MM.1S (cell line): ENCODE measurements at regions not wholly inside any gene's neighbourhood (a gene's known extent, or its start where the extent isn't known, plus 50 kb on each side); places are given as distances from the start of the nearest gene placed in this dataset.

Experiments
- DNase-seq: peaks from one replicate; pipeline ENCODE4 v3.0.0-alpha.2; 2015
- H2AFZ ChIP-seq: fragments of 300-600 bp; sonication (generic); 2 replicates; pipeline ENCODE4 v1.6.0; 2016; ENCODE audit warnings: antibody characterized with exemption, low read length
- H3F3A ChIP-seq: fragments of 300-600 bp; sonication (generic); 2 replicates; pipeline ENCODE4 v1.6.1; 2016; ENCODE audit warnings: mild to moderate bottlenecking, antibody characterized with exemption, low read length, moderate library complexity, mixed read lengths; ENCODE audit not compliant: insufficient read depth
- H3K27ac ChIP-seq: fragments of 300-600 bp; sonication (generic); 2 replicates; pipeline ENCODE4 v1.5.1; 2016; ENCODE audit warnings: mild to moderate bottlenecking, low read length
- H3K27me3 ChIP-seq: fragments of 300-600 bp; sonication (generic); replicated peaks from 2 replicates; pipeline ENCODE4 v1.6.0; 2016; ENCODE audit warnings: low read length; ENCODE audit not compliant: insufficient read depth
- H3K36me3 ChIP-seq: fragments of 300-600 bp; sonication (generic); replicated peaks from 2 replicates; pipeline ENCODE4 v1.6.1; 2016; ENCODE audit warnings: mild to moderate bottlenecking, low read length, mixed read lengths; ENCODE audit not compliant: insufficient read depth
- H3K4me1 ChIP-seq: fragments of 300-600 bp; sonication (generic); 2 replicates; pipeline ENCODE4 v1.6.1; 2016; ENCODE audit warnings: low read length, mixed read lengths
- H3K4me2 ChIP-seq: fragments of 300-600 bp; sonication (generic); 2 replicates; pipeline ENCODE4 v1.6.0; 2016; ENCODE audit warnings: low read depth, low read length
- H3K4me3 ChIP-seq: fragments of 300-600 bp; sonication (generic); 2 replicates; pipeline ENCODE4 v1.5.1; 2016; ENCODE audit warnings: low read length, mixed read lengths
- H3K79me2 ChIP-seq: fragments of 300-600 bp; sonication (generic); 2 replicates; pipeline ENCODE4 v1.6.1; 2016; ENCODE audit warnings: mixed run types, low read length, mixed read lengths
- H3K9ac ChIP-seq: fragments of 300-600 bp; sonication (generic); 2 replicates; pipeline ENCODE4 v1.6.1; 2016; ENCODE audit warnings: low read length, mixed read lengths
- H3K9me2 ChIP-seq: fragments of 300-600 bp; sonication (generic); replicated peaks from 2 replicates; pipeline ENCODE4 v1.6.1; 2016; ENCODE audit warnings: mild to moderate bottlenecking, low read length, mixed read lengths; ENCODE audit not compliant: insufficient read depth
- H3K9me3 ChIP-seq: fragments of 300-600 bp; sonication (generic); replicated peaks from 2 replicates; pipeline ENCODE4 v1.6.1; 2016; ENCODE audit warnings: mild to moderate bottlenecking, low read length, mixed read lengths; ENCODE audit not compliant: insufficient read depth
- H4K20me1 ChIP-seq: fragments of 300-600 bp; sonication (generic); 2 replicates; pipeline ENCODE4 v1.6.1; 2016; ENCODE audit warnings: mild to moderate bottlenecking, low read length, moderate library complexity, mixed read lengths; ENCODE audit not compliant: insufficient read depth
- EZH2 ChIP-seq: fragments of 300-600 bp; sonication (generic); optimal IDR thresholded peaks from 2 replicates; pipeline ENCODE3; 2017; ENCODE audit warnings: low read depth, mild to moderate bottlenecking, antibody characterized with exemption, low read length, mixed read lengths
- EZH2phosphoT487 ChIP-seq: fragments of 300-600 bp; sonication (generic); IDR thresholded peaks from 2 replicates; pipeline ENCODE4 v1.6.1; 2018; ENCODE audit warnings: antibody characterized with exemption, low read length
- TF ChIP-seq, protein P1 (sequence below): fragments of 300-600 bp; sonication (generic); IDR thresholded peaks from 2 replicates; pipeline ENCODE4 v1.5.1; 2016; ENCODE audit warnings: antibody characterized with exemption, low read length, mixed read lengths

- H4K20me1 ChIP-seq = no peaks in the 10 kb centered on the region
- H3F3A ChIP-seq = no peaks in the 10 kb centered on the region
- H3K4me1 ChIP-seq = no peaks in the 10 kb centered on the region
- H3K36me3 ChIP-seq = no peaks in the 10 kb centered on the region
- no peak overlapping the region for H3K4me3 ChIP-seq
- H3K9me2 ChIP-seq = no peaks in the 10 kb centered on the region
- H3K9me3 ChIP-seq = no peaks in the 10 kb centered on the region
- no peaks in the 10 kb centered on the region for H3K79me2 ChIP-seq
- TF ChIP-seq EZH2phosphoT487 (no peak), EZH2 (no peak)
- TF ChIP-seq, protein P1, sequence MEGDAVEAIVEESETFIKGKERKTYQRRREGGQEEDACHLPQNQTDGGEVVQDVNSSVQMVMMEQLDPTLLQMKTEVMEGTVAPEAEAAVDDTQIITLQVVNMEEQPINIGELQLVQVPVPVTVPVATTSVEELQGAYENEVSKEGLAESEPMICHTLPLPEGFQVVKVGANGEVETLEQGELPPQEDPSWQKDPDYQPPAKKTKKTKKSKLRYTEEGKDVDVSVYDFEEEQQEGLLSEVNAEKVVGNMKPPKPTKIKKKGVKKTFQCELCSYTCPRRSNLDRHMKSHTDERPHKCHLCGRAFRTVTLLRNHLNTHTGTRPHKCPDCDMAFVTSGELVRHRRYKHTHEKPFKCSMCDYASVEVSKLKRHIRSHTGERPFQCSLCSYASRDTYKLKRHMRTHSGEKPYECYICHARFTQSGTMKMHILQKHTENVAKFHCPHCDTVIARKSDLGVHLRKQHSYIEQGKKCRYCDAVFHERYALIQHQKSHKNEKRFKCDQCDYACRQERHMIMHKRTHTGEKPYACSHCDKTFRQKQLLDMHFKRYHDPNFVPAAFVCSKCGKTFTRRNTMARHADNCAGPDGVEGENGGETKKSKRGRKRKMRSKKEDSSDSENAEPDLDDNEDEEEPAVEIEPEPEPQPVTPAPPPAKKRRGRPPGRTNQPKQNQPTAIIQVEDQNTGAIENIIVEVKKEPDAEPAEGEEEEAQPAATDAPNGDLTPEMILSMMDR = no peak
- no peaks in the 10 kb centered on the region for H3K27me3 ChIP-seq
- H2AFZ ChIP-seq = no peak overlapping the region
- no peak overlapping the region for H3K4me2 ChIP-seq
- H3K27ac ChIP-seq = no peak overlapping the region
- H3K9ac ChIP-seq = no peak overlapping the region
- DNase-seq = no peak
These were observed 152.8 kb upstream of the STK17B start for GRCh38 chr2:196324211-196324610.

DNA sequence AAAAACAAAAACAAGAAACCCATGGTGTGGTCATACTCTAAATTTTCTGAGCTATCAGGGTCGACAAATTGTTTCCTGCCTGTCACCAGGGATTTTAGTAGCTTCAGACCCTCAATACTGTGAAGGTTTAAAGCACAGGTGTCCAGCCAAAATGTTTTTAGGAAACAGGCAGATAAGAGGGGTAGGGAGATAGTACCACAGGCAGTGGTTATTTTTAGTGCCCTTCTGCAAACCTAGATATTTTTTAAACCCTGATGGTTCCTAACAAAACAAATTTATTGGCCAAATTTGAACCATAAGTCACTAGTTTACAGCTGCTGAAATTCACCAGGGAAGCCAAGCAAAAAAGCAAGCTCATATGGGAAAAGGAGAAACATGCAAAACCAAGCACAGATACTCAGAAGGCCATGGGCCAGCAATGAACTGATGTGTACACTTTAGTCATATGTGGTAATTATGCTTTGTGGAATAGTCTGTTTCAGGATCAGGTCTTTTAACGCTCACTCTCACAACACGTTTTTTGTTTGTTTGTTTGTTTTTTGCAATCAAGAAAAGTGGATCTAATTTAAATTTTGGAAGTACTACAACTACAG lies 156.8 kb upstream of the STK17B start:
- H3F3A ChIP-seq = no peaks in the 10 kb centered on the region
- H2AFZ ChIP-seq = no peak overlapping the region
- no peak overlapping the region for H3K4me2 ChIP-seq
- H3K36me3 ChIP-seq = no peaks in the 10 kb centered on the region
- no peak overlapping the region for H3K27ac ChIP-seq
- no peaks in the 10 kb centered on the region for H4K20me1 ChIP-seq
- H3K79me2 ChIP-seq = no peaks in the 10 kb centered on the region
- TF ChIP-seq EZH2 (no peak), EZH2phosphoT487 (no peak)
- TF ChIP-seq, protein P1 = no peak
- H3K9me3 ChIP-seq = no peaks in the 10 kb centered on the region
- H3K9me2 ChIP-seq = no peaks in the 10 kb centered on the region
- no peak overlapping the region for H3K9ac ChIP-seq
- H3K4me1 ChIP-seq = no peaks in the 10 kb centered on the region
- DNase-seq = no peak
- H3K27me3 ChIP-seq = no peaks in the 10 kb centered on the region
- H3K4me3 ChIP-seq = no peak overlapping the region

DNA sequence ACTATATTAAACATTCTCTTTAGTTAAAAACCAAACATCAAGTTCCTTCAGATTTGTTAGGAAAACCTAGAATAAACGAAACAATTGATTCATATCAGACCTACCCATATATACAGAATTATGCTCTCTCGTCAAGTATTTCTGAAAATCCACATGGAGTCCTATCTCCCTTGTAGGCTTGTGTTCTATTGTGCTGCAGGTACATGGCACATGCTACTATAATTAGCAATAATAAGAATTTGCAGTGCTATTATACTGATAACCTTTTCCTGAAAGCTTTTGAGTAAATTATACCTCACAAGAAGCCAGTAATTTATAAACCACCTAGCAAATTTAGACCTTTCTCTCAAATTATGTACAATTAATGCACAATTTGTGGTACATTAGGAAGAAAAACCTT lies 158.6 kb upstream of the STK17B start:
- H2AFZ ChIP-seq = no peak overlapping the region
- DNase-seq = no peak
- H3K27me3 ChIP-seq = no peaks in the 10 kb centered on the region
- H3F3A ChIP-seq = no peaks in the 10 kb centered on the region
- H3K4me2 ChIP-seq = no peak overlapping the region
- no peaks in the 10 kb centered on the region for H3K36me3 ChIP-seq
- H3K9ac ChIP-seq = no peak overlapping the region
- H3K9me3 ChIP-seq = no peaks in the 10 kb centered on the region
- TF ChIP-seq, protein P1 = no peak
- TF ChIP-seq EZH2phosphoT487 = no peak
- TF ChIP-seq EZH2 = no peak
- no peak overlapping the region for H3K27ac ChIP-seq
- H3K4me3 ChIP-seq = no peak overlapping the region
- no peaks in the 10 kb centered on the region for H4K20me1 ChIP-seq
- H3K9me2 ChIP-seq = no peaks in the 10 kb centered on the region
- H3K4me1 ChIP-seq = no peaks in the 10 kb centered on the region
- no peaks in the 10 kb centered on the region for H3K79me2 ChIP-seq
